ENCODE measurements at regions not wholly inside any gene's neighbourhood (a gene's known extent, or its start where the extent isn't known, plus 50 kb on each side); places are given as distances from the start of the nearest gene placed in this dataset.

DNA sequence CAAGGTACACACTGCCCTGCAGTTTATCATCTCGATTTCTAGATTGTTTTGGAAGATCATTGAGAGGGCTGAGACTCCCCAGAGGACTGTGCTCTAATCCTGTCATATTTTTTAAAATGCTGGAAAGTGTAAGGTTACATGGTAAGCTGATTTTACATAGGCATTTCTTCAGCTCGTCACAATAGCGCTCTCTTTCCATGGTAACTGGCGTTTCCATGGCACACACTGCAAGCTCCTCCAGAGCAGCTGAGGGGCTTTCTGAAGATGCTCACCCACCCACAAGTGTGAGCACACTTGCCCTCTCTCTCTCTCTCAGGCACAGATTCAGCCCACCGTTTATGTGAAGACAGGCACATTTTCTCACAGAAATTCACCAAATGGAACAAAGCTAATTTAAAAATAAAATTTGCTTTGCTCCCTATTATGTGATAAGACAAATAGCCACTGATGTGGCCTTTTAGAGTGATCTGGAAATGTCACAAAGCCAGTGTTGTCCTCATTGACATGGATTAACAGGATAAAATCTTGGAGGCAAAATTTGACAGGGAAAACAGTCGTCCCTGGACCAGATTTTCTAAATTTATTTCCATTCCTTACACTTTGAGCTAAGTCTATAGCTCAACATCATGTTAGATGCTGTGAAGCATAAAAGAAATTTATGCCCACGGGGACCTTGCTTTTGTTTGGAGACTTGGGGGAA, 421.5 kb downstream of the RWDD3 start:
- TF ChIP-seq, protein P1, sequence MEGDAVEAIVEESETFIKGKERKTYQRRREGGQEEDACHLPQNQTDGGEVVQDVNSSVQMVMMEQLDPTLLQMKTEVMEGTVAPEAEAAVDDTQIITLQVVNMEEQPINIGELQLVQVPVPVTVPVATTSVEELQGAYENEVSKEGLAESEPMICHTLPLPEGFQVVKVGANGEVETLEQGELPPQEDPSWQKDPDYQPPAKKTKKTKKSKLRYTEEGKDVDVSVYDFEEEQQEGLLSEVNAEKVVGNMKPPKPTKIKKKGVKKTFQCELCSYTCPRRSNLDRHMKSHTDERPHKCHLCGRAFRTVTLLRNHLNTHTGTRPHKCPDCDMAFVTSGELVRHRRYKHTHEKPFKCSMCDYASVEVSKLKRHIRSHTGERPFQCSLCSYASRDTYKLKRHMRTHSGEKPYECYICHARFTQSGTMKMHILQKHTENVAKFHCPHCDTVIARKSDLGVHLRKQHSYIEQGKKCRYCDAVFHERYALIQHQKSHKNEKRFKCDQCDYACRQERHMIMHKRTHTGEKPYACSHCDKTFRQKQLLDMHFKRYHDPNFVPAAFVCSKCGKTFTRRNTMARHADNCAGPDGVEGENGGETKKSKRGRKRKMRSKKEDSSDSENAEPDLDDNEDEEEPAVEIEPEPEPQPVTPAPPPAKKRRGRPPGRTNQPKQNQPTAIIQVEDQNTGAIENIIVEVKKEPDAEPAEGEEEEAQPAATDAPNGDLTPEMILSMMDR (IDR thresholded peaks at IDR 0.05) = no peak
- no peak for TF ChIP-seq POLR2A (IDR thresholded peaks at IDR 0.05)
